GM19238 (cell line): ENCODE measurements at regions not wholly inside any gene's neighbourhood (a gene's known extent, or its start where the extent isn't known, plus 50 kb on each side); places are given as distances from the start of the nearest gene placed in this dataset.
"Not testable (repeated sequence)": the region's sequence is repeated elsewhere in the genome, so short reads cannot be mapped to it uniquely, and the experiment has no call there.

Experiments used
- DNase-seq: peaks from one replicate; pipeline ENCODE4 v3.0.0; 2011; ENCODE audit warnings: low spot score; ENCODE audit not compliant: insufficient read length

DNA sequence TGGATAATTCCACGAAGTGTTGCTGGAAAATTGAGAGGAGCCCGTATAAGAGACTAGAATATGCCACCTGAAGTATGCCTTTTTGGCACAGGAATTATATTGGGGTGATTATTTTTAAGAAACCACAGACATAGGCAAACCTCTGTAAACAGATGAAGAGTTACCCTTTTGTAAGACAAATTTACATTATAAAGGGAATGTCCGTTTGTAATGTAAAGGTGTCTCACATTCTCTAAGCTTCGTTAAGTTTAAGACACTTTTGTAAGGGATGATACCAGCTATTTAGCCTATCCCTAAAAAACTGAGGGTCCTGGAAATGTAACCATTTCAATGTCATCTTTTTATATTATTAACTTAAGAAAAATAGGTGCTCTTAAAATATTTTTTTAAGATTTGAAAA is 432.8 kb upstream of the SYT4 start:
- DNase-seq: no peak

GRCh38 chr18:43714343-43715010 is 437.2 kb upstream of the SYT4 start:
- DNase-seq: no peak

DNA sequence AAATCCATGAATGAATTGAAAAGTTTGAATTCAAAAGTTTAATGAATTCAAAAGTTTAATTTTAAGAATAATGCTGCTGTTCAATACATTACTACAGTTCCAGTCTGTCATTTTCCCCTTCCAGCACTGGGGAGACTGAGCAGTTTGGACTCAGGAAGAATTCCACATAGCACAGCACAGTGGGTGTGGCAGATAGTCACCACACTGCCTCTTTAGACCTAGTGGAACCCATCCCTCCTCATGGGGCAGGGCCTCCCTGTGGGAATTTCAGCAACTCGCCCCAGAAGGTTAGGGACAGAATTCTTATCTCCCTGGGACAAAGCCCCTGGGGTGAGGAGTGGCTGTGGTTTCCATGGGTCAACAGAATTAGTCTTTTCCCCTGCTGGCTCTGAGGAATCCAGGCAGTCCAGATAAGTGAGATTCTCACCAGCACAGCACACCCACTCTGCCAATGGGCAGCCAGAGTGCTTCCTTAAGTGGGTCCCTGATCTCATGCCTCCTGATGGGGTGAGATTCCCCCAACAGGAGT is 442.0 kb upstream of the SYT4 start:
- DNase-seq: no peak

DNA sequence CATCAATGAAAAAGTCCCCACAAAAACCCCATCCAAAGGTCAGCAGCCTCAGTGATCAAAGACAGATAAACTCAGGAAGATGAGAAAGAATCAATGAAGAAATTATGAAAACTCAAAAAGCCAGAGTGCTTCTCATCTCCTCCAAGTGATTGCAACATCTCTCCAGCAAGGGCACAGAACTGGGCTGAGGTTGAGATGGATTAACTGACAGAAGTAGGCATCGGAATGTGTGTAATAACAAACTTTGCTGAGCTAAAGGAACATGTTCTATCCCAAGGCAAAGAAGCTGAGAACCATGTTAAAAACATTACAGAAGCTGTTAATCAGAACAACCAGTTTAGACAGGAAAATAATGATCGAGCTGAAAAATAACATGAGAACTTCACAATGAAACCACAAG is 442.8 kb upstream of the SYT4 start:
- no peak for DNase-seq

GRCh38 chr18:43735570-43735969 is 458.3 kb upstream of the SYT4 start:
- DNase-seq: no peak

- no peak for DNase-seq
Measured at GRCh38 chr18:43744960-43745745, 467.9 kb upstream of the SYT4 start.

DNA sequence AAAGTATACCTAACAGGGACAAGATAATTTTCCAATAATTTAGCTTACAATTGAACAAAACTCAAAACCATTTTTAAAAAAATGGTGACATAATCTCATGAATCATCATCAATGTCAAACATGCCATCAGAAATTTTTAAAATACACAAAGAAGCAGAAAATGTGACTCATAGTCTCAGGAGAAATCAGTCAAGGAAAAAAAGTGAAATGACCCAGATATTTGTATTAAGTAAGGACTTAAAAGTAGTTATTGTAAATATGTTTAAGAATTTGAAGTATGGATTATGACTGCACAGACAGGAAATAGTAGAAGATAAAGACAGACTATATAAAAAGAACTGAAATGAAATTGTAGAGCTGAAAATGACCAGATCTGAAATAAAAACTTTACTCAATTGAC is 473.9 kb upstream of the SYT4 start:
- no peak for DNase-seq

DNA sequence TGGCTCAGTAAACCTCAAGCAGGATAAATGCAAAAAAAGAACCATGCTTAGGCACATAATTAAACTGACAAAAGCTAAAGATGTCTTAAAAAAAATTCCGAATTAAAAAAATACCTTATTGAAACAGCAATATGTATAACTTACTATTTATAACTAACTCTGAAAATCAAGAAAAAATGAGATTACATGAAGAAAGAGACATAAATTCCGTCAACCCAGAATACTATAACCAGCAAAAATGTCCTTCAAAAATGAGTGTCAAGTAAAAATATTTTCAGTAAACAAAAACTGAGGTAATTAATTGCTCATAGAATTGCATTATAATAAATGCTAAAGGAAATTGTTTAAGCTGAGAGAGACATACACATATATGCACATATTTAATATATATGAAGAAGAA is 474.5 kb upstream of the SYT4 start:
- DNase-seq: no peak

DNA sequence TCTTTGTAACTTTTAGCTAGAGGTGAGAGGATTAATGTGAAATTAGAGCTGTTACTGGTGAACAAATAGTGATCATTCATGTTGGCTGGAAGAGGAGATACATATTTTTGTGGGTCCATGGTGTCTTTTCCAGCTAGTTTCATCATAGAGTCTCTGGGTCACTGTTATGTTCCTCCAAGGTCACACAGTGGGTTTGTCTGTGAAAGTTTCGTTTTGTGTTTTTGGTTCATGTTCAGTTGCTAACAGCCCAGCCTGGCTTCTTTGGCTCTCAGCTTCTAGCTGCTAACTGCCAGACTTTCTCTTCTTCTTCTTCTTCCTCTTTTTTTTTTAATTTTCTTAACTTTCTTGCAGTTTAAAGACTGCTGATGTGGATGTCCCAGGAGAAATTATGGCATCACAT is 480.0 kb upstream of the SYT4 start:
- no peak for DNase-seq

GRCh38 chr18:43758734-43759133 is 481.4 kb upstream of the SYT4 start:
- no peak for DNase-seq

DNA sequence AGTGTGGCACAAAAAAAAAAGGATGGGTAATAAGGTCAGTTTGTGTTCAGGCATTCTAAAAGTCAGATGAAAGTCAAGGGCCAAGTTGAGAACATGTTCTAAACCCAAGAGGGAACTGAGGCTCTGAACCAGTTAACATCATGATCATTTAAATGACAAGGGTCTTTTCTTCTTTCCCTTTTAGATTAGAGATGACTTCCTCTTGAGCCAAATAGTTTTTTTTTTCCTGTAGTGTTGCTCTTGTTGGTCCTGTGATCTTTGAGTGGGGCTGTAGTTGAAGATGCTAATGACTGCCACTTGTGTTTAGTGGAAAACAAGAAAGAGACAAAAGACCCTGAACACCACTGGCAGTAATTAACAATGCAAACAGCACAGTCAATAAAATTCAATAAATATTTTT is 482.7 kb upstream of the SYT4 start:
- DNase-seq: no peak

DNA sequence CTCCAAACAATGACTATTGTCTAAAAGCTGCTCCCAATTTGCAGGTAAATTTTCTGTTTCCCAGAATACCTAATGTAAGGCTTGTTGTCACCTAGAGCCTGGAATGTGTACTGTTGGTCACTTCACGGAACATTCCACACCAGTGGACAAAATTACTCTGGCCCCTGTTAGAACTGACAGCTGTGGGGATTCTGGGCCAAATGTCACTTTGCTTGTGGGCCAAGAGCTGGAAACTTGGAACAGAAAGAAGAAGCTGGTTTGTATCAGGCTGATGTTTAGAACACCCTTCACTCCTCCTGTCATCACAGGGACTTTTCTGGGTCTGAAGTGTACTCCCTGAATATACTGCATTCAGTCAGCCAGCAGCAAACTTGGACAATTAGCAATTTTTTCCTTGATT is 495.6 kb upstream of the SYT4 start:
- no peak for DNase-seq

DNA sequence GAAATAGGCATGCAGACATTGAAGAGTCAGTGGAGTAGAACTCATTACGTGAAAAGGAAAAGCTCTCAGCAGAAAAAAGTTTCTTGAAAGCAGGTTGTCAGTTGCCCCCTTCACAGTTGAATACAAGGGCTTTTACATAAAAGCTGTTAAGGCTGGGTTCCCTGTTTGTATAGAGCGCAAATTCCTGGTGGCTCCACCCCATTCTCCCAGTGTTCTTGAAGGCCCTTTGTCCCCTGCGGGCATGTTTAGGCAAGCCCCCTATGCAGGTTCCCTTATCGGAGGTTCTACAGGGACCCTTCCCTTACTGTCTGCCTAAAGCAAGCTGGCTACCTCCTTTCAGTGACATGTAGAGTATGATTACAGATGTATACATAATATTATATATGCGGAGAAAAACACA is 497.2 kb upstream of the SYT4 start:
- no peak for DNase-seq

GRCh38 chr18:43775591-43775990 is 498.3 kb upstream of the SYT4 start:
- DNase-seq: no peak

DNA sequence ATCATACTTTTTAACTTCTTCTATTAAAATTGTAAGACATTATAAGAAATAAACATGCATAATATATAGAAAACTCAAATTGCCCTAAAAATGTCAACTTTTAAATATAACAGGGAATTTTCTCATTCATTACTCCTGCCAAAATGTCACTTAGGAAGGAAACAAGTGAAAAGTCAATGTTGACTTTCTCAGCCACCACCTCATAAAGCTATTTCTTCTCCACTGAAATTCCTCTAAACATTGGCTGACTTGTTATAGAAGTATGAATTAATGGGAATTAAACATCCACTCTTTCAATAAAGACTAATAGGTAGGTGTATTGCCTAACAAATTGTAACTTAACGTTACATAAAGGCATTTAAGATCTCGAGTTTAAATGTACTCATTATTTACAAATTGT is 499.7 kb upstream of the SYT4 start:
- no peak for DNase-seq

GRCh38 chr18:43777636-43778304 is 500.5 kb upstream of the SYT4 start:
- no peak for DNase-seq

DNA sequence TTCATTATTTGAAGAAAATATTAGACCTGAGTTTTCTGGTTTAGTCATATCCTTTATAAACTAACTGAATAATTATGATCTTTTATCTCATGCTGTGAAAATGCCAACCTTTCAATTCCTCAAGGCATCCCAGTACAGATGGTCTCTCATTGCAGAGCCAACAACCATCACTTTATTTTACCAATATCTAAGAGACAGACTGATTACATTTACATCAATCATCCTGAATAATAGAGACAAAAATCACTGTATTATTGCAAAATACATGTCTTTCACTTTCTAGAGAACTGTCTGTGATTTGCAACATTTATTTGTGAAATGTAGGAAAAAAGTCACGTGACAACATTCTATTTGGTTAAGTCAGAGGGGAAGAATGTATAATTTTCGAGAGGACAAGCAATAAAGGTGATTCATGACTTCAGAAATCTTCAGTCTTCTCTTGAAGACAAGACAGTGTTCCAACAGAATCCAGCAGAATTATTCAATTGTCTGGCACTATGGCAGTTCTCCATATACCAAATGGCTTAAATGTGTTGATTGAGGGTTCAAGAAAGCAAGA is 503.6 kb upstream of the SYT4 start:
- no peak for DNase-seq

- DNase-seq: no peak
Measured at GRCh38 chr18:43785158-43785557, 507.9 kb upstream of the SYT4 start.

DNA sequence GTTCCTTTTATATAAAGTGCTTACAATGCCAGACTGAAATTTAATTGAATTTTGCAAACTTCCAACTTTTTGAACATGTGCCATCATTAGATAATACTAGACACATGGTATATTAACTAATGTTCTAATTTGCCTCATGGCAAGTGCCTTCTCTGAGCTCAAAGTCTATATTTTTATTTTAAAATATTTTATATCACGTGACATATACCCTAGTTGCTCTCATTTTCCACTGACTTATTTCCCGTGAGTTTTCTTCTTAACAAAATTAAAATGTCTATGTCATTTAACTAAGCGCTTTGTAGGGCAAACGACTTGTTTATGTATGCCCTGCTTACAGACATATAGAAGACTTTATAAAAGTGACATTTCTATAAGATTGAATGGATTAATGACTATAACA is 509.6 kb upstream of the SYT4 start:
- no peak for DNase-seq

DNA sequence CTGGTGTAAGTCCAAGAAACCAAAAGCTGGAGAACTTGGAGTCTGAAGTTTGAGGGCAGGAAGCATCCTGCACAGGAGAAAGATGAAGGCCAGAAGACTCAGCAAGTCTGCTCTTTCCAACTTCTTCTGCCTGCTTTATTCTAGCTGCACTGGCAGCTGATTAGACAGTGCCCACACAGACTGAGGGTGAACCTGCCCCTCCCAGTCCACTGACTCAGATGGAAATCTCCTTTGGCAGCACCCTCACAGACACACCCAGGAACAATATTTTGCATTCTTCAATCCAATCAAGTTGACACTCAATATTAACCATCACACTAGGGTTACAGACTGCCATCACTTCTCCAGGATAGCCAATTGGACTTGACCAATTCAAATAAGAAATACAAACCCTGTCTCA is 510.4 kb upstream of the SYT4 start:
- not testable (repeated sequence) for DNase-seq

GRCh38 chr18:43789234-43790000 is 512.1 kb upstream of the SYT4 start:
- DNase-seq: no peak
